ENCODE measurements at regions not wholly inside any gene's neighbourhood (a gene's known extent, or its start where the extent isn't known, plus 50 kb on each side); places are given as distances from the start of the nearest gene placed in this dataset.

DNA sequence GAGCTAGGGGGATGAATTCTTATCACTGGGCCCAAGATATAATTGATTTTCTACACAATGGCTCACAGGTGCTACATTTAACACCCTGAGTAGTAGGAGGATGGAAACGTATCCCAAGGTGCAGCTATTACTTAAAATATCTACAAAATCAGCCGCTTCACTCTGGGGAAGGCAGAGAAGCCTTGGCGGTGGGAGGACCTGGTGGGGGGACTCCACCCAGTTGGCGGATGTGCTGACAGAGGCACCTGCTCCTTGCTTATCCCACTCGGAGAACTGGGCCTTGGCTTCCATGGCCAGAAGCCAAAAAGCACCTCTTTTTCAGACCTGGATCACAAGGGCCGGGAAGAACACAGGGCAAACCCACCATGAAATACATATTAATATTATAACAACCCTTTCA, 106.3 kb downstream of the OTX2 start:
- no peaks in the 10 kb centered on the region for H3K79me2 ChIP-seq (ENCODE audit: insufficient read depth, low read length)
- H3K4me1 Mint-ChIP-seq = no peaks in the 10 kb centered on the region
- 79% methylated on average over 2 of the region's 6 CpGs for WGBS (ENCODE audit: insufficient coverage)
- no peak overlapping the region for H3K27ac Mint-ChIP-seq
- H4K20me1 ChIP-seq (ENCODE audit: insufficient read depth, low read length) = no peaks in the 10 kb centered on the region
- H3K9me3 Mint-ChIP-seq = peaks cover 0 to 4% (median 2%) of the 10 kb centered on the region in 7 donors
- no peak overlapping the region for H2AFZ ChIP-seq (ENCODE audit: insufficient read depth, low read depth, low read length, poor library complexity, severe bottlenecking)
- H3K4me1 ChIP-seq (ENCODE audit: control insufficient read depth in 1 of 2, insufficient read depth in 2 of 2, low read length in 2 of 2) = no peaks in the 10 kb centered on the region
- H3K27ac ChIP-seq (ENCODE audit: low read depth in 1 of 2, low read length in 2 of 2) = no peak overlapping the region
- no peaks in the 10 kb centered on the region for H3K36me3 Mint-ChIP-seq
- H3K27me3 Mint-ChIP-seq (ENCODE audit: low read depth in 3 of 3) = peaks cover 3 to 16% (median 13%) of the 10 kb centered on the region in 3 donors
- no peak overlapping the region for H3K9ac ChIP-seq (ENCODE audit: insufficient read depth, low read length, poor library complexity, severe bottlenecking)
- DNase-seq = no peak
- H3K4me3 Mint-ChIP-seq = no peak overlapping the region
- intact Hi-C loops (cut with micrococcal nuclease) = no loop called here
- H3K4me2 ChIP-seq (replicated peaks; ENCODE audit: extremely low read depth, low read length, poor library complexity, severe bottlenecking) = no peak overlapping the region
- no peaks in the 10 kb centered on the region for H3K27me3 ChIP-seq (ENCODE audit: control insufficient read depth in 2 of 2, insufficient read depth in 2 of 2, low read length in 2 of 2)
- H3K4me3 ChIP-seq (replicated peaks in 1 of 3; ENCODE audit: low read depth in 2 of 3, low read length in 3 of 3) = no peak overlapping the region
- TF ChIP-seq, protein P1, sequence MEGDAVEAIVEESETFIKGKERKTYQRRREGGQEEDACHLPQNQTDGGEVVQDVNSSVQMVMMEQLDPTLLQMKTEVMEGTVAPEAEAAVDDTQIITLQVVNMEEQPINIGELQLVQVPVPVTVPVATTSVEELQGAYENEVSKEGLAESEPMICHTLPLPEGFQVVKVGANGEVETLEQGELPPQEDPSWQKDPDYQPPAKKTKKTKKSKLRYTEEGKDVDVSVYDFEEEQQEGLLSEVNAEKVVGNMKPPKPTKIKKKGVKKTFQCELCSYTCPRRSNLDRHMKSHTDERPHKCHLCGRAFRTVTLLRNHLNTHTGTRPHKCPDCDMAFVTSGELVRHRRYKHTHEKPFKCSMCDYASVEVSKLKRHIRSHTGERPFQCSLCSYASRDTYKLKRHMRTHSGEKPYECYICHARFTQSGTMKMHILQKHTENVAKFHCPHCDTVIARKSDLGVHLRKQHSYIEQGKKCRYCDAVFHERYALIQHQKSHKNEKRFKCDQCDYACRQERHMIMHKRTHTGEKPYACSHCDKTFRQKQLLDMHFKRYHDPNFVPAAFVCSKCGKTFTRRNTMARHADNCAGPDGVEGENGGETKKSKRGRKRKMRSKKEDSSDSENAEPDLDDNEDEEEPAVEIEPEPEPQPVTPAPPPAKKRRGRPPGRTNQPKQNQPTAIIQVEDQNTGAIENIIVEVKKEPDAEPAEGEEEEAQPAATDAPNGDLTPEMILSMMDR (IDR thresholded peaks at IDR 0.05) = no peak
- H3K36me3 ChIP-seq (replicated peaks in 1 of 2; ENCODE audit: control insufficient read depth in 1 of 2, insufficient read depth in 2 of 2, low read length in 2 of 2) = no peaks in the 10 kb centered on the region
- H3K9me3 ChIP-seq (replicated peaks in 1 of 2; ENCODE audit: control insufficient read depth in 1 of 2, insufficient read depth in 1 of 2, low read length in 2 of 2) = no peaks in the 10 kb centered on the region

DNA sequence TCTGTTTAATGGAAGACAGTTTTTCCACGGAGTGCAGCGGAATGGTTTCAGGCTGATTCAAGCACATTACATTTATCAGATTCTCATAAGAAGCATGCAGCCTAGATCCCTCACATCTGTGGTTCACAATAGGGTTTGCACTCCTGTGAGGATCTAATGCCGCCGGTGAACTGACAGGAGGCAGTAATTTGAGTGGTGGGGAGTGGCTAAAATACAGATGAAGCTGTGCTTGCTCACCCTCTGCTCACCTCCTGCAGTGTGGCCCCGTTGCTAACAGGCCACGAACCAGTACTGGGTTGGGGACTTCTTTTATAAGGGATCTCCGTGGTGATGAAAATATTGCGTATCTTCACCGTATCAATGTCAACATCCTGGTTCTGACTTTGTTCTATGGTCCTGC, 107.8 kb downstream of the OTX2 start:
- H3K9ac ChIP-seq (ENCODE audit: insufficient read depth, low read length, poor library complexity, severe bottlenecking) = no peak overlapping the region
- no peak overlapping the region for H3K4me2 ChIP-seq (replicated peaks; ENCODE audit: extremely low read depth, low read length, poor library complexity, severe bottlenecking)
- no peak for DNase-seq
- Mint-ChIP-seq H3K27me3 (ENCODE audit: low read depth in 3 of 3) (peaks cover 3 to 16% (median 10%) of the 10 kb centered on the region in 3 donors), H3K4me1 (no peaks in the 10 kb centered on the region), H3K4me3 (no peak overlapping the region), H3K9me3 (peaks cover 0 to 7% (median 4%) of the 10 kb centered on the region in 7 donors), H3K27ac (no peak overlapping the region), H3K36me3 (no peaks in the 10 kb centered on the region)
- no peak overlapping the region for H3K4me3 ChIP-seq (replicated peaks in 1 of 3; ENCODE audit: low read depth in 2 of 3, low read length in 3 of 3)
- H2AFZ ChIP-seq (ENCODE audit: insufficient read depth, low read depth, low read length, poor library complexity, severe bottlenecking) = no peak overlapping the region
- H3K79me2 ChIP-seq (ENCODE audit: insufficient read depth, low read length) = no peaks in the 10 kb centered on the region
- no peaks in the 10 kb centered on the region for H3K9me3 ChIP-seq (replicated peaks in 1 of 2; ENCODE audit: control insufficient read depth in 1 of 2, insufficient read depth in 1 of 2, low read length in 2 of 2)
- intact Hi-C loops (cut with micrococcal nuclease) = no loop called here
- TF ChIP-seq, protein P1 (IDR thresholded peaks at IDR 0.05) = no peak
- no peaks in the 10 kb centered on the region for H3K27me3 ChIP-seq (ENCODE audit: control insufficient read depth in 2 of 2, insufficient read depth in 2 of 2, low read length in 2 of 2)
- 100% methylated on average over 2 of the region's 9 CpGs for WGBS (ENCODE audit: insufficient coverage)
- H3K36me3 ChIP-seq (replicated peaks in 1 of 2; ENCODE audit: control insufficient read depth in 1 of 2, insufficient read depth in 2 of 2, low read length in 2 of 2) = no peaks in the 10 kb centered on the region
- H3K27ac ChIP-seq (ENCODE audit: low read depth in 1 of 2, low read length in 2 of 2) = no peak overlapping the region
- H4K20me1 ChIP-seq (ENCODE audit: insufficient read depth, low read length) = no peaks in the 10 kb centered on the region
- no peaks in the 10 kb centered on the region for H3K4me1 ChIP-seq (ENCODE audit: control insufficient read depth in 1 of 2, insufficient read depth in 2 of 2, low read length in 2 of 2)
